Nephron progenitor cell (in vitro differentiated cells): ENCODE measurements at regions not wholly inside any gene's neighbourhood (a gene's known extent, or its start where the extent isn't known, plus 50 kb on each side); places are given as distances from the start of the nearest gene placed in this dataset.

Experiments used
- DNase-seq: peaks from one replicate; pipeline ENCODE4 v3.0.0; 2021
- H3K27ac Mint-ChIP-seq: 2 replicates; pipeline ENCODE4 v1.8.0; 2021; ENCODE audit warnings: mild to moderate bottlenecking, moderate library complexity, mixed read lengths
- H3K27me3 Mint-ChIP-seq: 2 replicates; pipeline ENCODE4 v1.8.0; 2021; ENCODE audit warnings: mild to moderate bottlenecking, low read depth, mixed read lengths; ENCODE audit not compliant: poor library complexity
- H3K36me3 Mint-ChIP-seq: 2 replicates; pipeline ENCODE4 v1.8.0; 2021; ENCODE audit warnings: low read depth, mixed read lengths
- H3K4me1 Mint-ChIP-seq: 2 replicates; pipeline ENCODE4 v1.8.0; 2021; ENCODE audit warnings: mixed read lengths
- H3K4me3 Mint-ChIP-seq: 2 replicates; pipeline ENCODE4 v1.8.0; 2021; ENCODE audit warnings: mild to moderate bottlenecking, moderate library complexity, mixed read lengths
- H3K9me3 Mint-ChIP-seq: 2 replicates; pipeline ENCODE4 v1.8.0; 2021; ENCODE audit warnings: mild to moderate bottlenecking, moderate library complexity, mixed read lengths
- CTCF ChIP-seq: fragments of 200-600 bp; sonication (generic); IDR thresholded peaks from 2 replicates; pipeline ENCODE4 v1.5.0; 2021; ENCODE audit warnings: antibody characterized with exemption

- Mint-ChIP-seq H3K27me3 (no peaks in the 10 kb centered on the region), H3K9me3 (no peaks in the 10 kb centered on the region), H3K4me3 (no peak overlapping the region), H3K4me1 (no peaks in the 10 kb centered on the region), H3K27ac (no peak overlapping the region), H3K36me3 (no peaks in the 10 kb centered on the region)
- DNase-seq: no peak
- TF ChIP-seq CTCF: no peak
These were observed 247.7 kb upstream of the SLITRK1 start for GRCh38 chr13:84129966-84130365.

- no peak overlapping the region for H3K4me3 Mint-ChIP-seq
- DNase-seq: no peak
- no peaks in the 10 kb centered on the region for H3K36me3 Mint-ChIP-seq
- TF ChIP-seq CTCF: no peak
- H3K27me3 Mint-ChIP-seq: no peaks in the 10 kb centered on the region
- no peaks in the 10 kb centered on the region for H3K9me3 Mint-ChIP-seq
- H3K4me1 Mint-ChIP-seq: no peaks in the 10 kb centered on the region
- H3K27ac Mint-ChIP-seq: no peak overlapping the region
These were observed 245.4 kb upstream of the SLITRK1 start for GRCh38 chr13:84127597-84128128.

- Mint-ChIP-seq H3K36me3 (no peaks in the 10 kb centered on the region), H3K9me3 (no peaks in the 10 kb centered on the region), H3K4me3 (no peak overlapping the region), H3K27me3 (no peaks in the 10 kb centered on the region), H3K4me1 (peaks cover 3% of the 10 kb centered on the region), H3K27ac (no peak overlapping the region)
- DNase-seq: no peak
- no peak for TF ChIP-seq CTCF
These were observed 244.4 kb upstream of the SLITRK1 start for GRCh38 chr13:84126671-84127171.

- no peaks in the 10 kb centered on the region for H3K9me3 Mint-ChIP-seq
- peak; percentile 8 for DNase-seq
- TF ChIP-seq CTCF: no peak
- peaks cover 7% of the 10 kb centered on the region for H3K27me3 Mint-ChIP-seq
- no peaks in the 10 kb centered on the region for H3K36me3 Mint-ChIP-seq
- H3K4me3 Mint-ChIP-seq: no peak overlapping the region
- H3K4me1 Mint-ChIP-seq: peaks cover 15% of the 10 kb centered on the region
- peak overlapping the region; percentile 48 for H3K27ac Mint-ChIP-seq
These were observed 239.2 kb upstream of the SLITRK1 start for GRCh38 chr13:84121456-84121855.

GRCh38 chr13:84118839-84119409, 236.7 kb upstream of the SLITRK1 start:
- no peak overlapping the region for H3K27ac Mint-ChIP-seq
- H3K9me3 Mint-ChIP-seq: no peaks in the 10 kb centered on the region
- peaks cover 7% of the 10 kb centered on the region for H3K27me3 Mint-ChIP-seq
- H3K36me3 Mint-ChIP-seq: no peaks in the 10 kb centered on the region
- H3K4me1 Mint-ChIP-seq: peaks cover 15% of the 10 kb centered on the region
- no peak for TF ChIP-seq CTCF
- no peak overlapping the region for H3K4me3 Mint-ChIP-seq
- DNase-seq: no peak

- Mint-ChIP-seq H3K27ac (no peak overlapping the region), H3K4me3 (no peak overlapping the region), H3K4me1 (no peaks in the 10 kb centered on the region), H3K9me3 (no peaks in the 10 kb centered on the region), H3K27me3 (no peaks in the 10 kb centered on the region), H3K36me3 (no peaks in the 10 kb centered on the region)
- no peak for TF ChIP-seq CTCF
- DNase-seq: no peak
These were observed 216.0 kb upstream of the SLITRK1 start for GRCh38 chr13:84098273-84098672.
